B cell (primary cell): ENCODE measurements at regions not wholly inside any gene's neighbourhood (a gene's known extent, or its start where the extent isn't known, plus 50 kb on each side); places are given as distances from the start of the nearest gene placed in this dataset.
"Not testable (repeated sequence)": the region's sequence is repeated elsewhere in the genome, so short reads cannot be mapped to it uniquely, and the experiment has no call there.

Source experiments
- ATAC-seq: fragments of 200-7000 bp; cut with Tn5 transposase; one replicate; pipeline ENCODE4 v1.10.0; 2021; ENCODE audit warnings: low read depth, mild to moderate bottlenecking, moderate number of reproducible peaks, moderate library complexity
- CTCF ChIA-PET: fragments of 350-600 bp; sonication (Branson Sonifier 250); formaldehyde crosslinking; loops from one replicate; lab custom pipeline; 2021; ENCODE audit warnings: antibody characterized with exemption, inconsistent platforms; lab: Charles Lee
- POLR2A ChIA-PET: fragments of 350-600 bp; sonication (Branson Sonifier 250); formaldehyde crosslinking; loops from one replicate; lab custom pipeline; 2021; ENCODE audit warnings: antibody characterized with exemption; lab: Charles Lee
- DNase-seq: peaks from one replicate; pipeline ENCODE4 v3.0.0; 2013
- H2AFZ ChIP-seq: 2 replicates; pipeline ENCODE4 v1.6.1; 2012; ENCODE audit warnings: mild to moderate bottlenecking, low read depth, low read length; ENCODE audit not compliant: insufficient read depth, poor library complexity, severe bottlenecking
- H3K27ac ChIP-seq, 2 donors: 1 replicate in 1 of 2; 2 replicates in 1 of 2; pipeline ENCODE4 v1.5.1; 2012 to 2013; ENCODE audit warnings: low read length in 2 of 2, mild to moderate bottlenecking in 2 of 2, moderate library complexity in 1 of 2
- H3K27me3 ChIP-seq, 4 experiments: fragments of 200-600 bp in 1 of 4; sonication (generic) in 1 of 4; replicated peaks in 1 of 4; 1 replicate in 2 of 4; 2 replicates in 2 of 4; pipeline versions ENCODE4 v1.6.1 to v1.7.0; 2013 to 2016; ENCODE audit warnings: low read length in 3 of 4, mild to moderate bottlenecking in 2 of 4, mixed read lengths in 1 of 4, moderate library complexity in 1 of 4; ENCODE audit not compliant: insufficient read depth in 4 of 4, control insufficient read depth in 3 of 4; ENCODE audit errors: control extremely low read depth in 1 of 4
- H3K36me3 ChIP-seq, 2 experiments: replicated peaks in 1 of 2; 1 replicate in 1 of 2; 2 replicates in 1 of 2; pipeline versions ENCODE4 v1.6.1 to v1.7.1; 2013; ENCODE audit warnings: low read length in 1 of 2; ENCODE audit not compliant: insufficient read depth in 2 of 2, control insufficient read depth in 1 of 2; ENCODE audit errors: control extremely low read depth in 1 of 2, extremely low read depth in 1 of 2
- H3K4me1 ChIP-seq, 2 donors: fragments of 200-600 bp in 1 of 2; sonication (generic) in 1 of 2; 1 replicate in 1 of 2; 2 replicates in 1 of 2; pipeline versions ENCODE4 v1.5.1 to v1.6.1; 2013 to 2017; ENCODE audit warnings: low read length in 2 of 2; ENCODE audit not compliant: control insufficient read depth in 2 of 2, insufficient read depth in 2 of 2
- H3K4me2 ChIP-seq: replicated peaks from 2 replicates; pipeline ENCODE3; 2012; ENCODE audit warnings: mild to moderate bottlenecking, low read depth, low read length; ENCODE audit not compliant: poor library complexity, severe bottlenecking
- H3K4me3 ChIP-seq, 5 experiments: fragments of 200-600 bp in 1 of 5; sonication (generic) in 1 of 5; 1 replicate in 3 of 5; 2 replicates in 2 of 5; pipeline versions ENCODE4 v1.5.1 to v1.7.0; 2011 to 2016; ENCODE audit warnings: low read length in 4 of 5, mild to moderate bottlenecking in 4 of 5, low read depth in 2 of 5, control low read depth in 1 of 5, moderate library complexity in 1 of 5; ENCODE audit not compliant: insufficient read depth in 1 of 5; ENCODE audit errors: control extremely low read depth in 1 of 5, extremely low read depth in 1 of 5
- H3K79me2 ChIP-seq: fragments of 200-600 bp; sonication (generic); one replicate; pipeline ENCODE4 v1.6.0; 2016; ENCODE audit warnings: low read length; ENCODE audit not compliant: control insufficient read depth, insufficient read depth
- H3K9ac ChIP-seq: fragments of 200-600 bp; sonication (generic); 2 replicates; pipeline ENCODE4 v1.6.1; 2017; ENCODE audit warnings: mild to moderate bottlenecking, low read length, moderate library complexity
- H3K9me3 ChIP-seq, 3 donors: one replicate each; pipeline versions ENCODE4 v1.6.1 to v1.7.1; 2013; ENCODE audit warnings: low read length in 2 of 3; ENCODE audit not compliant: control insufficient read depth in 2 of 3, insufficient read depth in 1 of 3; ENCODE audit errors: control extremely low read depth in 1 of 3
- H4K20me1 ChIP-seq: 2 replicates; pipeline ENCODE4 v1.6.0; 2012; ENCODE audit warnings: mild to moderate bottlenecking, low read length; ENCODE audit not compliant: insufficient read depth, control insufficient read depth, poor library complexity, severe bottlenecking
- H3K27ac Mint-ChIP-seq: one replicate; pipeline ENCODE4 v1.8.0; 2021; ENCODE audit warnings: mixed read lengths
- H3K27me3 Mint-ChIP-seq: one replicate; pipeline ENCODE4 v1.8.0; 2021; ENCODE audit warnings: mixed read lengths
- H3K4me1 Mint-ChIP-seq: one replicate; pipeline ENCODE4 v1.8.0; 2021; ENCODE audit warnings: mixed read lengths
- H3K4me3 Mint-ChIP-seq: one replicate; pipeline ENCODE4 v1.8.0; 2021; ENCODE audit warnings: mixed read lengths
- H3K9me3 Mint-ChIP-seq: one replicate; pipeline ENCODE4 v1.8.0; 2022; ENCODE audit warnings: mixed read lengths; ENCODE audit not compliant: insufficient read depth
- EZH2 ChIP-seq: IDR thresholded peaks from 2 replicates; pipeline ENCODE4 v1.6.1; 2012; ENCODE audit warnings: borderline replicate concordance, low read depth, mild to moderate bottlenecking, moderate library complexity, low read length; ENCODE audit not compliant: insufficient read depth, poor library complexity, severe bottlenecking
- WGBS: methylation state at CpG from one replicate; pipeline ENCODE4 v1.1.5; 2013; ENCODE audit warnings: missing lambda C conversion rate; ENCODE audit not compliant: insufficient coverage; 5-methylcytosine and 5-hydroxymethylcytosine counted together
- intact Hi-C: fragments of 100-400 bp; cut with micrococcal nuclease; formaldehyde crosslinking; loops from one replicate; pipeline ENCODE4 v1.10.0; 2022
- TF ChIP-seq, protein P1 (sequence below): fragments of 200-600 bp; IDR thresholded peaks from one replicate; pipeline ENCODE4 v1.8.0; 2022; ENCODE audit warnings: antibody characterized with exemption, mild to moderate bottlenecking

DNA sequence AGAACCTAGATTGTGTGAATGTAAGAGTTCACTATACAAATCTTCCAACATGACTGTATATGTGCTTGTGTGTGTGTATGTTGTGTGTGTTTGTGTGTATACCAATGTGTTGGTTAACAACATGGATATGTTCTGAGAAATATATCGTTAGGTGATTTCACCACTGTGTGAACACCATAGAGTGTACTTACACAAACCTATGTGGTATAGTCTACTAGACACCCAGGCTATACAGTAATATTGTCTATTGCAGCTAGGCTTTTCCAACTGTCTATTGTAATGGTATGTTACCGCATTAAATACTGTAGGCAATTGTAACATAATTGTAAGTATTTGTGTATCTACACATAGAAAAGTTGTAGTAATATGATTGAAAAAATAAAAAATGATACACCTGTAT is 959.2 kb upstream of the SEMA6A start:
- H3K27ac Mint-ChIP-seq = no peak overlapping the region
- no peak for DNase-seq
- H3K4me1 Mint-ChIP-seq = no peaks in the 10 kb centered on the region
- H3K9me3 ChIP-seq = peaks cover 0 to 3% (median 0%) of the 10 kb centered on the region in 3 donors
- ChIA-PET CTCF (no interaction called here), POLR2A (no interaction called here)
- H3K4me3 Mint-ChIP-seq = no peak overlapping the region
- no peak overlapping the region for H3K27ac ChIP-seq
- no peak overlapping the region for H3K9ac ChIP-seq
- no peak overlapping the region for H3K4me2 ChIP-seq
- no peak overlapping the region for H3K4me3 ChIP-seq
- H3K4me1 ChIP-seq = no peaks in the 10 kb centered on the region
- H3K79me2 ChIP-seq = no peaks in the 10 kb centered on the region
- ATAC-seq = no peak
- H3K27me3 Mint-ChIP-seq = no peaks in the 10 kb centered on the region
- no peak for TF ChIP-seq EZH2
- TF ChIP-seq, protein P1, sequence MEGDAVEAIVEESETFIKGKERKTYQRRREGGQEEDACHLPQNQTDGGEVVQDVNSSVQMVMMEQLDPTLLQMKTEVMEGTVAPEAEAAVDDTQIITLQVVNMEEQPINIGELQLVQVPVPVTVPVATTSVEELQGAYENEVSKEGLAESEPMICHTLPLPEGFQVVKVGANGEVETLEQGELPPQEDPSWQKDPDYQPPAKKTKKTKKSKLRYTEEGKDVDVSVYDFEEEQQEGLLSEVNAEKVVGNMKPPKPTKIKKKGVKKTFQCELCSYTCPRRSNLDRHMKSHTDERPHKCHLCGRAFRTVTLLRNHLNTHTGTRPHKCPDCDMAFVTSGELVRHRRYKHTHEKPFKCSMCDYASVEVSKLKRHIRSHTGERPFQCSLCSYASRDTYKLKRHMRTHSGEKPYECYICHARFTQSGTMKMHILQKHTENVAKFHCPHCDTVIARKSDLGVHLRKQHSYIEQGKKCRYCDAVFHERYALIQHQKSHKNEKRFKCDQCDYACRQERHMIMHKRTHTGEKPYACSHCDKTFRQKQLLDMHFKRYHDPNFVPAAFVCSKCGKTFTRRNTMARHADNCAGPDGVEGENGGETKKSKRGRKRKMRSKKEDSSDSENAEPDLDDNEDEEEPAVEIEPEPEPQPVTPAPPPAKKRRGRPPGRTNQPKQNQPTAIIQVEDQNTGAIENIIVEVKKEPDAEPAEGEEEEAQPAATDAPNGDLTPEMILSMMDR = no peak
- intact Hi-C loops = no loop called here
- no peak overlapping the region for H2AFZ ChIP-seq
- H3K9me3 Mint-ChIP-seq = no peaks in the 10 kb centered on the region
- no CpG with 5 or more reads among the region's 2 CpGs for WGBS
- no peaks in the 10 kb centered on the region for H3K36me3 ChIP-seq
- H4K20me1 ChIP-seq = no peaks in the 10 kb centered on the region
- H3K27me3 ChIP-seq = no peaks in the 10 kb centered on the region

DNA sequence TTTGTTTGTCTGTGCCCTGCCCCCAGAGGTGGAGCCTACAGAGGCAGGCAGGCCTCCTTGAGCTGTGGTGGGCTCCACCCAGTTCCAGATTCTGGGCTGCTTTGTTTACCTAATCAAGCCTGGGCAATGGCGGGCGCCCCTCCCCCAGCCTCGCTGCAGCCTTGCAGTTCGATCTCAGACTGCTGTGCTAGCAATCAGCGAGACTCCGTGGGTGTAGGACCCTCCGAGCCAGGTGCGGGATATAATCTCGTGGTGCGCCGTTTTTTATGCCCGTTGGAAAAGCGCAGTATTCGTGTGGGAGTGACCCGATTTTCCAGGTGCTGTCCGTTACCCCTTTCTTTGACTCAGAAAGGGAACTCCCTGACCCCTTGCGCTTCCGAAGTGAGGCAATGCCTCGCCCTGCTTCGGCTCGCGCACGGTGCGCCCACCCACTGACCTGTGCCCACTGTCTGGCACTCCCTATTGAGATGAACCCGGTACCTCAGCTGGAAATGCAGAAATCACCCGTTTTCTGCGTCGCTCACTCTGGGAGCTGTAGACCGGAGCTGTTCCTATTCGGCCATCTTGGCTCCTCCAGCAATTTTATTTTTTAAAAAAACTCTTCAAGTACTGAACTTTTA is 958.5 kb upstream of the SEMA6A start:
- ATAC-seq, DNase-seq: not testable (repeated sequence)

More for the DNA sequence above, 958.5 kb upstream of the SEMA6A start:
- H2AFZ ChIP-seq, intact Hi-C loops, H3K36me3 ChIP-seq, POLR2A ChIA-PET, H3K79me2 ChIP-seq, H3K27me3 ChIP-seq, H3K4me1 ChIP-seq, H4K20me1 ChIP-seq, H3K4me2 ChIP-seq, H3K4me3 ChIP-seq, CTCF ChIA-PET, H3K27ac ChIP-seq, H3K9me3 ChIP-seq, H3K9ac ChIP-seq, H3K4me3 Mint-ChIP-seq, H3K9me3 Mint-ChIP-seq, H3K27me3 Mint-ChIP-seq, H3K27ac Mint-ChIP-seq, H3K4me1 Mint-ChIP-seq: not testable (repeated sequence)
- WGBS = 99% methylated on average over 23 of the region's 30 CpGs
